Calu3 (cell line): ENCODE measurements at regions not wholly inside any gene's neighbourhood (a gene's known extent, or its start where the extent isn't known, plus 50 kb on each side); places are given as distances from the start of the nearest gene placed in this dataset.

Experiments used
- BruUV-seq: library from RNA; stranded (reverse); fragments of 400-500 nt; replicated peaks from 2 replicates; lab custom pipeline; 2021; lab: Mats Ljungman, UMichigan
- CTCF ChIA-PET: fragments of 300-600 bp; sonication (Branson Sonifier 250); formaldehyde crosslinking; loops from one replicate; lab custom pipeline; 2022; ENCODE audit warnings: antibody characterized with exemption; lab: Charles Lee
- DNase-seq: peaks from one replicate; pipeline ENCODE4 v3.0.0; 2022
- H3K27ac Mint-ChIP-seq: one replicate; pipeline ENCODE4 v1.8.0; 2022; ENCODE audit warnings: mixed read lengths; ENCODE audit not compliant: unreplicated experiment
- H3K27me3 Mint-ChIP-seq: one replicate; pipeline ENCODE4 v1.8.0; 2022; ENCODE audit warnings: mixed read lengths; ENCODE audit not compliant: unreplicated experiment
- H3K36me3 Mint-ChIP-seq: one replicate; pipeline ENCODE4 v1.8.0; 2022; ENCODE audit warnings: mild to moderate bottlenecking, moderate library complexity, mixed read lengths; ENCODE audit not compliant: insufficient read depth, unreplicated experiment
- H3K4me1 Mint-ChIP-seq: one replicate; pipeline ENCODE4 v1.8.0; 2022; ENCODE audit warnings: mild to moderate bottlenecking, low read depth, mixed read lengths; ENCODE audit not compliant: unreplicated experiment
- H3K4me3 Mint-ChIP-seq: one replicate; pipeline ENCODE4 v1.8.0; 2022; ENCODE audit warnings: mild to moderate bottlenecking, low read depth, moderate library complexity, mixed read lengths; ENCODE audit not compliant: unreplicated experiment
- H3K9me3 Mint-ChIP-seq: one replicate; pipeline ENCODE4 v1.8.0; 2022; ENCODE audit warnings: low read depth, mixed read lengths; ENCODE audit not compliant: unreplicated experiment
- CTCF ChIP-seq: fragments of 200-600 bp; IDR thresholded peaks from one replicate; pipeline ENCODE4 v1.8.0; 2022; ENCODE audit warnings: antibody characterized with exemption; ENCODE audit not compliant: unreplicated experiment
- intact Hi-C: fragments of 100-400 bp; cut with micrococcal nuclease; formaldehyde crosslinking; loops from one replicate; pipeline ENCODE4 v1.10.0; 2022; ENCODE audit not compliant: unreplicated experiment

DNA sequence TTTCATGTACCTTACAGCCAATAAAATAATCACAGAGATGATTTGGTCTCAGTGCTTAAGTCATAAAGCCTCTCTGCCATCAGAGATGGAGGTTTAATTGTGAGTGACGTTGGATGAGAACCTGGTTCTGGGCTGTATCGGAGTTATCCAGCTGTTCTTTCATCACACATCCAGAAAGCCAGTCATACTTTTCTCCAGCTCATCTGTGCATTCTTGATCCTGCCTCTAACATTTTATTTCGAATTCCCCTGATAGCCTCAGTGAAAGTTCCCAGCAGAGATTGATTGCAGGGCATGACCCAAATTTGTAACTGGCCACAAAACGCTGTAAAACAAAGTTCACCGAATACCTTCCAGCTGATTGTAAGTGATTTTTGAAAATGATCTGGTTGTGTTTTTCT is 212.6 kb upstream of the HABP2 start:
- intact Hi-C loops: no loop called here
- H3K4me3 Mint-ChIP-seq: no peak overlapping the region
- no peak overlapping the region for H3K27ac Mint-ChIP-seq
- CTCF ChIA-PET: no interaction called here
- peaks cover 57% of the 10 kb centered on the region for H3K27me3 Mint-ChIP-seq
- no peaks in the 10 kb centered on the region for H3K9me3 Mint-ChIP-seq
- no peak for DNase-seq
- no peak for TF ChIP-seq CTCF
- H3K4me1 Mint-ChIP-seq: no peaks in the 10 kb centered on the region
- BruUV-seq: no TSS peak
- no peaks in the 10 kb centered on the region for H3K36me3 Mint-ChIP-seq

GRCh38 chr10:113341138-113341537 is 211.7 kb upstream of the HABP2 start:
- TF ChIP-seq CTCF: no peak
- no peak for DNase-seq
- BruUV-seq: no TSS peak
- Mint-ChIP-seq H3K9me3 (no peaks in the 10 kb centered on the region), H3K4me3 (no peak overlapping the region), H3K36me3 (no peaks in the 10 kb centered on the region), H3K27ac (no peak overlapping the region), H3K4me1 (no peaks in the 10 kb centered on the region), H3K27me3 (peaks cover 65% of the 10 kb centered on the region)
- CTCF ChIA-PET: no interaction called here
- intact Hi-C loops: no loop called here

DNA sequence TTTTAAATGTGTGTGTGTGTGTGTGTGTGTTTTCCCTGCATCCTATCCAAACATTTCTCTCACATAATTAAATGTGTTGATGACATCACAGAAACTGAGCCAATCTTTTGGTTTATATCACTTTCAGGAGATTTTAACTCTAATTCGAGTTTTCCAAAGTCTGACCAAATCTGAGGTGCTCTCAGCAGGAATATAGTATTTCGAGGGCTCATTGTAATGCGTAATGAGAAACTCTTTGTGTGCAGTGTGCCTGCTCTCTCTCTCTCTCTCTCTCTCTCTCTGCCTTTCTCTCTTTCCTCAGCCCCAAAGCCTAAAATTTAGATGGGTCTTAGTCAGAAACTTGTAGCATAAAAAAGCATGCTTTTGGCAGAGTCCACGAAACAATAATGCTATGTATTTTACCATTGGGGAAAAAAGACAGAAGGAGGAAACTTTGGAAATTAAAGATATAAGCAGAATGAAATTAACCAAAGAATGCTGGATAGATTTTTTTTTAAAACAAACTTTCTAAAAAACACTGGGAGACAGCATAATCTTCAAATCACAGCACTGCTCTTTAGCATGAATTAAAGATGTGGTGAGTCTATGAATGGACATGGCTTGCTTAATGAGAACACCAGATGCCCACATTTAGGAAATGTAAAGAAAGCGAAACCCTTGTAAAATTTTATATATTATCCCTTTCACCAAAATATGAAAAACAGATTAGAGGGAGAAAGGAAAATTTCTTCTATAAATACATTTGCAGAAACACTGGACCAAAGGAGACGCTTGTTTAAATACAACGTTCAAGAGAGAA is 206.8 kb upstream of the HABP2 start:
- no peak overlapping the region for H3K27ac Mint-ChIP-seq
- peaks cover 74% of the 10 kb centered on the region for H3K27me3 Mint-ChIP-seq
- no peak overlapping the region for H3K4me3 Mint-ChIP-seq
- no peak for DNase-seq
- BruUV-seq: no TSS peak
- peaks cover 4% of the 10 kb centered on the region for H3K9me3 Mint-ChIP-seq
- TF ChIP-seq CTCF: no peak
- intact Hi-C loops: no loop called here
- H3K4me1 Mint-ChIP-seq: no peaks in the 10 kb centered on the region
- H3K36me3 Mint-ChIP-seq: no peaks in the 10 kb centered on the region
- CTCF ChIA-PET: interaction anchor here (0.6 kb wide), 1 partner anchor 614 kb away, joined by 4 read pairs; no protein-coding TSS in a partner anchor

- DNase-seq: no peak
- Mint-ChIP-seq H3K27ac (no peak overlapping the region), H3K4me1 (no peaks in the 10 kb centered on the region), H3K9me3 (peaks cover 4% of the 10 kb centered on the region), H3K36me3 (no peaks in the 10 kb centered on the region), H3K27me3 (peaks cover 75% of the 10 kb centered on the region), H3K4me3 (no peak overlapping the region)
- no peak for TF ChIP-seq CTCF
- intact Hi-C loops: no loop called here
- no TSS peak for BruUV-seq
- CTCF ChIA-PET: no interaction called here
Observed at GRCh38 chr10:113347508-113347907, 205.3 kb upstream of the HABP2 start.
